ENCODE measurements at regions not wholly inside any gene's neighbourhood (a gene's known extent, or its start where the extent isn't known, plus 50 kb on each side); places are given as distances from the start of the nearest gene placed in this dataset.

GRCh38 chr17:13729466-13730134 lies 127.9 kb upstream of the HS3ST3A1 start:
- TF ChIP-seq CTCF (IDR thresholded peaks at IDR 0.05; ENCODE audit: insufficient read depth, low read depth, low read length) = no peak
- TF ChIP-seq EZH2 (IDR thresholded peaks at IDR 0.05; ENCODE audit: insufficient read depth, low read length) = no peak
